Ascending aorta (tissue), 2 donors: ENCODE measurements at regions not wholly inside any gene's neighbourhood (a gene's known extent, or its start where the extent isn't known, plus 50 kb on each side); places are given as distances from the start of the nearest gene placed in this dataset.

Experiments used
- DNase-seq, 2 donors: peaks; one replicate each; pipeline ENCODE4 v3.0.0-alpha.2; 2019; ENCODE audit warnings: low spot score in 2 of 2
- H3K27ac ChIP-seq, 2 donors: fragments of 200-600 bp; sonication (generic); one replicate each; pipeline ENCODE4 v1.5.1; 2016 to 2017; ENCODE audit warnings: mild to moderate bottlenecking in 1 of 2
- H3K27me3 ChIP-seq: fragments of 200-600 bp; sonication (generic); one replicate; pipeline ENCODE4 v1.5.1; 2017
- H3K36me3 ChIP-seq, 2 donors: fragments of 200-600 bp; sonication (generic); one replicate each; pipeline ENCODE4 v1.5.1; 2016
- H3K4me1 ChIP-seq, 2 donors: fragments of 200-600 bp; sonication (generic); one replicate each; pipeline ENCODE4 v1.5.1; 2016 to 2017; ENCODE audit warnings: mild to moderate bottlenecking in 1 of 2
- H3K4me3 ChIP-seq, 2 donors: fragments of 200-600 bp; sonication (generic); one replicate each; pipeline ENCODE4 v1.5.1; 2016 to 2017; ENCODE audit warnings: mild to moderate bottlenecking in 1 of 2
- H3K9me3 ChIP-seq, 2 donors: fragments of 200-600 bp; sonication (generic); one replicate each; pipeline ENCODE4 v1.5.1; 2016
- intact Hi-C: fragments of 100-400 bp; cut with DNase I; formaldehyde crosslinking; loops from one replicate; pipeline ENCODE4 v1.15.1; 2023
- TF ChIP-seq, protein P1 (sequence below), 3 experiments: fragments of 200-600 bp in 2 of 3; fragments of 450-650 bp in 1 of 3; sonication (generic) in 2 of 3; IDR thresholded peaks; one replicate each; pipeline ENCODE4 v1.5.1; 2016 to 2019; ENCODE audit warnings: antibody characterized with exemption in 3 of 3, mild to moderate bottlenecking in 1 of 3, moderate library complexity in 1 of 3

- no peak for DNase-seq
- H3K9me3 ChIP-seq: no peaks in the 10 kb centered on the region
- TF ChIP-seq, protein P1, sequence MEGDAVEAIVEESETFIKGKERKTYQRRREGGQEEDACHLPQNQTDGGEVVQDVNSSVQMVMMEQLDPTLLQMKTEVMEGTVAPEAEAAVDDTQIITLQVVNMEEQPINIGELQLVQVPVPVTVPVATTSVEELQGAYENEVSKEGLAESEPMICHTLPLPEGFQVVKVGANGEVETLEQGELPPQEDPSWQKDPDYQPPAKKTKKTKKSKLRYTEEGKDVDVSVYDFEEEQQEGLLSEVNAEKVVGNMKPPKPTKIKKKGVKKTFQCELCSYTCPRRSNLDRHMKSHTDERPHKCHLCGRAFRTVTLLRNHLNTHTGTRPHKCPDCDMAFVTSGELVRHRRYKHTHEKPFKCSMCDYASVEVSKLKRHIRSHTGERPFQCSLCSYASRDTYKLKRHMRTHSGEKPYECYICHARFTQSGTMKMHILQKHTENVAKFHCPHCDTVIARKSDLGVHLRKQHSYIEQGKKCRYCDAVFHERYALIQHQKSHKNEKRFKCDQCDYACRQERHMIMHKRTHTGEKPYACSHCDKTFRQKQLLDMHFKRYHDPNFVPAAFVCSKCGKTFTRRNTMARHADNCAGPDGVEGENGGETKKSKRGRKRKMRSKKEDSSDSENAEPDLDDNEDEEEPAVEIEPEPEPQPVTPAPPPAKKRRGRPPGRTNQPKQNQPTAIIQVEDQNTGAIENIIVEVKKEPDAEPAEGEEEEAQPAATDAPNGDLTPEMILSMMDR (IDR thresholded peaks at IDR 0.05): no peak
- no peaks in the 10 kb centered on the region for H3K27me3 ChIP-seq
- no peak overlapping the region for H3K27ac ChIP-seq
- no peaks in the 10 kb centered on the region for H3K36me3 ChIP-seq
- H3K4me3 ChIP-seq: no peak overlapping the region
- no peaks in the 10 kb centered on the region for H3K4me1 ChIP-seq
- intact Hi-C loops: no loop called here
Measured at GRCh38 chr1:232384171-232384883, 245.6 kb downstream of the SIPA1L2 start.

- TF ChIP-seq, protein P1 (IDR thresholded peaks at IDR 0.05): no peak
- H3K4me1 ChIP-seq: no peaks in the 10 kb centered on the region
- DNase-seq: no peak
- H3K36me3 ChIP-seq: no peaks in the 10 kb centered on the region
- no peak overlapping the region for H3K27ac ChIP-seq
- H3K4me3 ChIP-seq: no peak overlapping the region
- H3K27me3 ChIP-seq: no peaks in the 10 kb centered on the region
- no peaks in the 10 kb centered on the region for H3K9me3 ChIP-seq
- intact Hi-C loops: no loop called here
Measured at GRCh38 chr1:232383455-232384123, 246.3 kb downstream of the SIPA1L2 start.

GRCh38 chr1:232382671-232383070, 247.3 kb downstream of the SIPA1L2 start:
- DNase-seq: no peak
- no peaks in the 10 kb centered on the region for H3K4me1 ChIP-seq
- TF ChIP-seq, protein P1 (IDR thresholded peaks at IDR 0.05): no peak
- H3K27ac ChIP-seq: no peak overlapping the region
- H3K36me3 ChIP-seq: no peaks in the 10 kb centered on the region
- no peak overlapping the region for H3K4me3 ChIP-seq
- H3K9me3 ChIP-seq: no peaks in the 10 kb centered on the region
- H3K27me3 ChIP-seq: no peaks in the 10 kb centered on the region
- intact Hi-C loops: no loop called here

DNA sequence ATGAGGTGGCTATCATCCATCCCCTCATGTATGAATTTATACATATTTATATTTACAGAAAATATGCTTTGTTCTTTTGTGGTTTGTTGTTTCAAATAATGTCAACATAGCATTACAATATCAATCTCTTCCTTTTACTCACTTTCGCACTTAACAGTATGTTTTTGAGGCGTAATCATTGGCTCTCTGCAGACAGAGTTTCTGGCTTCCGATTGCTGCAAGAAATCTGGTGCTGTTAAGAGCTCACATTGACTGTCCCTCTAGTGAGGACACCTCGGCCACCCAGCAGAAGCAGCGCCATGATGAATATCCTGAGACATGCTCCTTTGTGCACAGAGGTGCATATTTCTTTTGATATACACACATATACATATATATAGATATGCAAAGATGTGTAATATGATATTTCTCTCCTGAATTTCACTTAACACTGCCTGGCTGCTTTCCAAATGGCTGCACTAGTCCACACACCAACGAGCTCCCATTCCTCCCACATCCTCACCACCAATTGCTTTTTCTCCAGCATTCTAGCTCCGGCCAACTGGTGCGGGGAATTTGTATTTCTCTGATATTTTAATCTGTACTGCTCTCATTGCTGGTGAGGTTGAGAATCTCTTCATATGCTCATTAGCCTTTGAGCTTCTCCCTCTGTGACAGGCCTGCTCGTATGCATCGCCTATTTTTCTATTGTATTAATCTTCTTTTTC, 248.4 kb downstream of the SIPA1L2 start:
- intact Hi-C loops: no loop called here
- H3K4me1 ChIP-seq: no peaks in the 10 kb centered on the region
- no peak overlapping the region for H3K4me3 ChIP-seq
- DNase-seq: no peak
- no peaks in the 10 kb centered on the region for H3K9me3 ChIP-seq
- TF ChIP-seq, protein P1 (IDR thresholded peaks at IDR 0.05): no peak
- H3K36me3 ChIP-seq: no peaks in the 10 kb centered on the region
- H3K27ac ChIP-seq: no peak overlapping the region
- no peaks in the 10 kb centered on the region for H3K27me3 ChIP-seq

- no peak overlapping the region for H3K27ac ChIP-seq
- no peak for DNase-seq
- H3K4me3 ChIP-seq: no peak overlapping the region
- H3K36me3 ChIP-seq: no peaks in the 10 kb centered on the region
- no peaks in the 10 kb centered on the region for H3K27me3 ChIP-seq
- intact Hi-C loops: no loop called here
- H3K4me1 ChIP-seq: no peaks in the 10 kb centered on the region
- TF ChIP-seq, protein P1 (IDR thresholded peaks at IDR 0.05): no peak
- no peaks in the 10 kb centered on the region for H3K9me3 ChIP-seq
Measured at GRCh38 chr1:232380596-232380995, 249.3 kb downstream of the SIPA1L2 start.
